Stimulated activated naive CD8-positive, alpha-beta T cell treated with anti-CD3 and anti-CD28 coated beads, Interleukin-15, Interleukin-2, amounts not matched to agents 100 ng/mL and 50 ng/mL, for 24 hours (primary cell): ENCODE measurements at regions not wholly inside any gene's neighbourhood (a gene's known extent, or its start where the extent isn't known, plus 50 kb on each side); places are given as distances from the start of the nearest gene placed in this dataset.

Source experiments
- H3K27ac Mint-ChIP-seq: one replicate; pipeline ENCODE4 v1.8.0; 2021; ENCODE audit warnings: mild to moderate bottlenecking, mixed read lengths
- H3K27me3 Mint-ChIP-seq: one replicate; pipeline ENCODE4 v1.8.0; 2021; ENCODE audit warnings: mixed read lengths
- H3K36me3 Mint-ChIP-seq: one replicate; pipeline ENCODE4 v1.8.0; 2021; ENCODE audit warnings: low read depth, mixed read lengths
- H3K4me1 Mint-ChIP-seq: one replicate; pipeline ENCODE4 v1.8.0; 2021; ENCODE audit warnings: low read depth, mixed read lengths
- H3K4me3 Mint-ChIP-seq: one replicate; pipeline ENCODE4 v1.8.0; 2021; ENCODE audit warnings: mild to moderate bottlenecking, mixed read lengths
- H3K9me3 Mint-ChIP-seq: one replicate; pipeline ENCODE4 v1.8.0; 2021; ENCODE audit warnings: mixed read lengths

GRCh38 chr2:19541884-19542283 lies 183.5 kb upstream of the OSR1 start:
- no peaks in the 10 kb centered on the region for H3K9me3 Mint-ChIP-seq
- H3K36me3 Mint-ChIP-seq: no peaks in the 10 kb centered on the region
- no peaks in the 10 kb centered on the region for H3K27me3 Mint-ChIP-seq
- no peaks in the 10 kb centered on the region for H3K4me1 Mint-ChIP-seq
- no peak overlapping the region for H3K4me3 Mint-ChIP-seq
- no peak overlapping the region for H3K27ac Mint-ChIP-seq

GRCh38 chr2:19540739-19541525 lies 182.5 kb upstream of the OSR1 start:
- H3K9me3 Mint-ChIP-seq: no peaks in the 10 kb centered on the region
- H3K27me3 Mint-ChIP-seq: no peaks in the 10 kb centered on the region
- no peaks in the 10 kb centered on the region for H3K36me3 Mint-ChIP-seq

DNA sequence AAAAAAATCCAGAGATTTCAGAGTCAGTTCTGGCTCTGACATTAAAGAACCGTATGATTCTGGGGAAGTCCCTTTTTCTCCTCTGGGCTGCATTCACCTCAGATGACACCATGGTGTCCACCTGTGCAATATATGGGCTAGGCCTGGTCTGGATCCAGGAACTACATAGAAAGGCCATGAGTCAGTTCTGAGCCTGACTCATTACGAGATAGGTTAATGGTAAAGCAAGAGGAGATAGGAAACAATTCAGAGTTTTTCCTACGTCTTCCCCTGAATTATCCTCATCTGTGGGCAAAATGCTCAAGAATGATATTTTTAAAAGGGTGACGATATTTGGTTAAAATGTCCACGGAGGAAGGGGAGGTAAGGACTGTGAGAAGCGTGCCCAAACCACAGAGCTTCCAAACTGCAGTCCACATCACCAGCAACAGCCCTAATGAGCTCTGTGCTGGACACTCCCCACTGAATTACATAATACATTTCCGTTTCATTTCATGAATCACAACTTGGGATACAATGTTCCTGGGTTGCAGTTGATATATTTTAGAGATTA lies 180.1 kb upstream of the OSR1 start:
- Mint-ChIP-seq H3K27ac (no peak overlapping the region), H3K9me3 (no peaks in the 10 kb centered on the region), H3K27me3 (peaks cover 4% of the 10 kb centered on the region), H3K4me3 (no peak overlapping the region), H3K4me1 (no peaks in the 10 kb centered on the region), H3K36me3 (no peaks in the 10 kb centered on the region)

More at GRCh38 chr2:19540739-19541525, 182.5 kb upstream of the OSR1 start:
- H3K4me1 Mint-ChIP-seq: no peaks in the 10 kb centered on the region
- no peak overlapping the region for H3K27ac Mint-ChIP-seq
- no peak overlapping the region for H3K4me3 Mint-ChIP-seq

GRCh38 chr2:19536136-19536535 lies 177.7 kb upstream of the OSR1 start:
- Mint-ChIP-seq H3K4me3 (no peak overlapping the region), H3K4me1 (no peaks in the 10 kb centered on the region), H3K27me3 (peaks cover 9% of the 10 kb centered on the region), H3K36me3 (no peaks in the 10 kb centered on the region), H3K9me3 (no peaks in the 10 kb centered on the region), H3K27ac (no peak overlapping the region)

DNA sequence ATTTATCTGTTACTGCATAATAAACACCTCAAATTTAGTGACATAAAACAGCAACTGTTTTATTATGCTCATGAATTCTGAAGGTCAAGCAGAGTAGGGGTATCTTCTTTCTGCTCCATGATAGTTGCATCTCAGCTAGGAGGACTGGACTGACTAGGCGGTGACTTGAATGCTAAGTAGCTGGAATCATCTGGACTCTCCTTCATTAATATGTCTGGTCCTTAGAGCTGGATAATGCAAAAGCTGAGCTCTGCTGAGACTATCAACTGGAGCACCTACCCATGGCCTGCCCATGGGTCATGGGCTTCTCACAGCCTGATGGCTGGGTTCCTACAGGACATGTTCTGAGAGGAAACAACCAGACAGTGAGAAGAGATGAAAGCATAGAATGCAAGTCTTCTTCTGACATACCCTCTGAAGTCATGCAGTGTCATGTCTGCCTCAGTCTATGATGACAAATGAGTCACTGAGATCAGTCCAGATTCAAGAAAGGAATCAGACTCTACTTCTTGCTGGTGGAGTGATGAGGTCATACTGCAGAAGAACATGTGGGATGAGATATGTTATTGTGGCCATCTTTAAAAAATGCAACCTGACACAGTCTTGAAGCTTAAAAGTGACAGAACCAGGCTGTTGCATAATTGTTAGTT lies 174.2 kb upstream of the OSR1 start:
- H3K36me3 Mint-ChIP-seq: no peaks in the 10 kb centered on the region
- H3K27ac Mint-ChIP-seq: no peak overlapping the region
- peaks cover 21% of the 10 kb centered on the region for H3K27me3 Mint-ChIP-seq
- H3K4me1 Mint-ChIP-seq: no peaks in the 10 kb centered on the region
- no peak overlapping the region for H3K4me3 Mint-ChIP-seq
- no peaks in the 10 kb centered on the region for H3K9me3 Mint-ChIP-seq

DNA sequence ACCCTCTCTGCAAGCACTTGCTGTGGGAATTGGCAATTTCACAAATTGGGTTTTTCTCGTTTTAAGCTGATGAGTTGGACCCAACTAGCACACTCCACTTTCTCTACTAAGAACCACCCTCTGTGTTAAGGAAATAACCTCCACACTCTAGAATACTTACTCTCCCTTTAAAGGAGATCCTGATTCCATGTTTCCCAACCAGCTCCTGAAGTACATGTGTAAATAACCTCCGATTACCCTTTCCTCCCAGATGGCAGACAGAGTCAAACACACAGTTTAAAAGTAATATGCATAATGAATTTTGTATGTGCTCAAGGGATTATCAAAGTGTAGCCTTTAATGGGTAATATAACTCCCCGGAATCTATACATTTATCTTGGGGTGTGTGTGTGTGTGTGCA lies 171.3 kb upstream of the OSR1 start:
- Mint-ChIP-seq H3K4me3 (no peak overlapping the region), H3K36me3 (no peaks in the 10 kb centered on the region), H3K4me1 (no peaks in the 10 kb centered on the region), H3K27me3 (peaks cover 21% of the 10 kb centered on the region), H3K27ac (no peak overlapping the region), H3K9me3 (no peaks in the 10 kb centered on the region)

DNA sequence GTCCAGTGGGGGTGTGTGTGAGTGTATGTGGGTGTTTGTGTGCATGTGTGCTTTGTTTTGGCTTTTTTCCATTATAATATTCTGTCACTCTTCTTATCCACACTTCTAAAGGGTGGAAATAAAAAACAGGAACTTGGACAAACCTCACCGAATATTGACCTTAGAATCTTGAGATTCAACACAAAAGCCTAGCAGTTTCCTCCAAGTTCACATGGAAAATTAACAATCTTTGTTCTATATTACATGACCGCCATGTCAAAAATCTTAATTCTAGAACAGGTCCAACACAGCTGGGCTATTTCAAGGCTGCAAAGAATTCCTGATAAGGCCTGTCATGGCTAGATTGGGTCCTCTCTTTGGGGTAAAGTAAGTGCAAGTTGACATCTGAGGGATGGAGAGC lies 169.3 kb upstream of the OSR1 start:
- H3K27me3 Mint-ChIP-seq: peaks cover 22% of the 10 kb centered on the region
- no peaks in the 10 kb centered on the region for H3K9me3 Mint-ChIP-seq
- H3K27ac Mint-ChIP-seq: no peak overlapping the region
- H3K36me3 Mint-ChIP-seq: no peaks in the 10 kb centered on the region
- no peaks in the 10 kb centered on the region for H3K4me1 Mint-ChIP-seq
- no peak overlapping the region for H3K4me3 Mint-ChIP-seq

DNA sequence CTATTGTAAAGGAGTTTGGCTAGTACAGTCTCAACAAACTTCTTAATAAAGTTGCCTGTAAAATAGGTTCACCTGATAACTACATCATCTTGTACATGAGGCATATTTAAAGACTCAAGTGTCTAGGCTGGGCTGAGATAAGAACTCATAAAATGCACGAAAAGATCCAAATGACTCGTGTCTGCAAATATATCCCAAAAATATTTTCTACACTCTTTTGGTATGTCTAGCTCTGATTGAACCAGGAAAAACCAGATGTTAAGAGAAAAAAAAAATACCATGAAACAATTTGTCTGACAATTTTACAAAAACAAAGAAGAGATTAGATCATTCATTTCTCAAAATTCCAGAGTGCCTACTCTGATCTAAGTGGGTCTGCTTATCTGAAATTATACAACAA lies 166.9 kb upstream of the OSR1 start:
- H3K4me3 Mint-ChIP-seq: no peak overlapping the region
- H3K27ac Mint-ChIP-seq: no peak overlapping the region
- H3K27me3 Mint-ChIP-seq: peaks cover 19% of the 10 kb centered on the region
- no peaks in the 10 kb centered on the region for H3K4me1 Mint-ChIP-seq
- H3K36me3 Mint-ChIP-seq: no peaks in the 10 kb centered on the region
- H3K9me3 Mint-ChIP-seq: no peaks in the 10 kb centered on the region

DNA sequence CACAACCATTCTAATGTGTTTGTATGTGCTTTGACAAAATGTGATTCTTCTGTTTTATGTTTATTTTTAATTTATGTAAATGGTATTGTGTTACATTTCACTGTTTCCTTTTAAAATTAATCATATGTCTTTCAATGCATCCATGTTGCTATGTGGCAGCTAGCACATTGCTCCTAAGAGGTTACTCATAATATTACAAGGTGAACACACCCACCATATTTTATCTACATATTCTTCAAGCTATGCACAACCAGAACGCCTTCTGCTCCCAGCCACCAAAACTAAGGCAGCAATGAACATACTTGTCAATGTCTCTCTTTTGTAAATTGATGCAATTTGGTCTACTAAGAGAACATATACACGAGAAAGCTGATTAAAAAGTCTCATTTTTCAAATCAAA lies 160.6 kb upstream of the OSR1 start:
- Mint-ChIP-seq H3K27ac (no peak overlapping the region), H3K4me1 (no peaks in the 10 kb centered on the region), H3K9me3 (peaks cover 2% of the 10 kb centered on the region), H3K36me3 (no peaks in the 10 kb centered on the region), H3K27me3 (peaks cover 13% of the 10 kb centered on the region), H3K4me3 (no peak overlapping the region)

GRCh38 chr2:19507137-19507536 lies 148.7 kb upstream of the OSR1 start:
- H3K36me3 Mint-ChIP-seq: no peaks in the 10 kb centered on the region
- peaks cover 29% of the 10 kb centered on the region for H3K27me3 Mint-ChIP-seq
- no peak overlapping the region for H3K4me3 Mint-ChIP-seq
- H3K27ac Mint-ChIP-seq: no peak overlapping the region
- no peaks in the 10 kb centered on the region for H3K4me1 Mint-ChIP-seq
- no peaks in the 10 kb centered on the region for H3K9me3 Mint-ChIP-seq

DNA sequence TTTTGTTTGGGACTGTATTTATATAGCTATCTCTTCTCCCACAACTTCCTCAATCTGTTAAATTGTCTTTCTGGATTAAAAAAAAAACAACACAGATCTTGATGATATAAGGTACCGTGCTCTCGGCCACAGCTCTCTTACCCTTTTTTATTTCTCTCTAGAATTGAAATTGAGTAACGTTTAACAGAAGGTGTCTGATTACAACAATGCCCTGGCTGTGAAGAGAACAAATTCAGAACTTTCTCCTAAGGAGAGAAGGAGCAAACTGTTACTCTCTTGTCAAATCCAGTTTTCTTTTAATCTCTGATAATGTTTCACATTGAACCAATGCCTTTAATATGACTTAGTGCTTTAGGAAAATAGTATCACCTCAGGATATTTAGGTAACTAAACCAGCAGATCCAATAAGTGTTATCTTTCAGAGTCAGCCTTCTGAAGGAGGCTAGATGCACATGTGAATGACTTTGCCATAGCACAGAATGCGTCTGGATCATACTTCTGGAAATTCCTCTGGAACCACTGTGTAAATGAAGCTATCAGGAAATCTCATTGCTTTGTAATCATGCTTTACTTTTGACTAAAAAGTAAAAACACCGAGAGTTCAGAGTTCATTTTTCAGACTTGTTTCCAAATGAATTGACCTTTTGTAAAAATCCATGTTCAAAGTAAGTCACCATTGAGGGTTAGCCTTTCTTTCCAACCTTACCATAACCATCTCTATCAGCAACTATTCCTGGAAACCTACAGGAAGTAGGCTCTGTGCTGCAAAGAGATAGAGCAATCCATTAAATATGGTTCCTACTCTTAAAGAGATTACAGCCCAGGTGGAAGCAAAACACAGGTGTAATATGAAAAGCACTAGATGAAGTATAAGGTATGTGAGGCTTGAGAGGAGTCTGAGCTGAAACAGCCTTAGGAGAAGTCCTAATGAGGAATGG lies 147.0 kb upstream of the OSR1 start:
- H3K4me3 Mint-ChIP-seq: no peak overlapping the region
- H3K27ac Mint-ChIP-seq: no peak overlapping the region
- H3K4me1 Mint-ChIP-seq: no peaks in the 10 kb centered on the region
- no peaks in the 10 kb centered on the region for H3K9me3 Mint-ChIP-seq
- no peaks in the 10 kb centered on the region for H3K36me3 Mint-ChIP-seq
- peaks cover 30% of the 10 kb centered on the region for H3K27me3 Mint-ChIP-seq

- Mint-ChIP-seq H3K36me3 (no peaks in the 10 kb centered on the region), H3K4me1 (no peaks in the 10 kb centered on the region), H3K27me3 (peaks cover 30% of the 10 kb centered on the region), H3K4me3 (no peak overlapping the region), H3K27ac (no peak overlapping the region), H3K9me3 (no peaks in the 10 kb centered on the region)
Measured at GRCh38 chr2:19504400-19505198, 146.2 kb upstream of the OSR1 start.

DNA sequence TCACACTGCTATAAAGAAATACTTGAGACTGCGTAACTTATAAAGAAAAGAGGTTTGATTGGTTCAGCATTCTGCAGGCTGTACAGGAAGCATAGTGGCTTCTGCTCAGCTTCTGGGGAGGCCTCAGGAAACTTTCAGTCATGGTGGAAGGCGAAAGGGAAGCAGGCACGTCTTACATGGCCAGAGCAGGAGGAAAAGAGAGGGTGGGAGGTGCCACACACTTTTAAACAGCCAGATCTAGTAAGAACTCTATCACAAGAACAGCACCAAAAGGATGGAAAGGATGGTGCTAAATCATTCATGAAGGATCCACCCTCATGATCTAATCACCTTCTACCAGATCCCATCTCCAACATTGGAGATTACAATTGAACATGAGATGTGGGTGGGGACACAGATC lies 145.5 kb upstream of the OSR1 start:
- no peaks in the 10 kb centered on the region for H3K36me3 Mint-ChIP-seq
- no peak overlapping the region for H3K4me3 Mint-ChIP-seq
- no peaks in the 10 kb centered on the region for H3K9me3 Mint-ChIP-seq
- H3K27ac Mint-ChIP-seq: no peak overlapping the region
- peaks cover 29% of the 10 kb centered on the region for H3K27me3 Mint-ChIP-seq
- no peaks in the 10 kb centered on the region for H3K4me1 Mint-ChIP-seq

DNA sequence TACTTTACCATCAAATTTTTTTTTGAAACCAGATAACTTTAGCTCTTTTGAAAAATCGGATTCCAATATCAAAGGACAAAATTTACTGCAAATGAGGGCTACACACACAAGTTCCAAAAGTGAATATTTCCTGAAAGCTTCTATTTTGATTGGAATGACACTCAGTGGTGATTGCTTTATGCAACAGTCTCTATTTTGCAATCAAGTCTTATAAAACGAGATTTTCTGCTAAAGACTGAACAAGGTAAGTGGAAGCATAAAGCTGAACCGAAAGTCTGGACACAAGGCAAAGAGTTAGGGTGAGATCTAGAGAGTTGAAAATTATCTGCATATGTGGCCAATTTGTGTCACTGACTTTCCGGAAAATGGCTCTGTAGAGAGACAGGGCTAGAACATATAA lies 145.0 kb upstream of the OSR1 start:
- Mint-ChIP-seq H3K4me3 (no peak overlapping the region), H3K36me3 (no peaks in the 10 kb centered on the region), H3K27ac (no peak overlapping the region)

More for the DNA sequence above, 145.0 kb upstream of the OSR1 start:
- H3K27me3 Mint-ChIP-seq: peaks cover 27% of the 10 kb centered on the region
- no peaks in the 10 kb centered on the region for H3K4me1 Mint-ChIP-seq
- no peaks in the 10 kb centered on the region for H3K9me3 Mint-ChIP-seq
